ENCODE measurements at regions not wholly inside any gene's neighbourhood (a gene's known extent, or its start where the extent isn't known, plus 50 kb on each side); places are given as distances from the start of the nearest gene placed in this dataset.

GRCh38 chr4:30817447-30817846 lies 97.3 kb downstream of the PCDH7 start:
- TF ChIP-seq CTCF (conservative IDR thresholded peaks at IDR 0.05), result no peak
- Mint-ChIP-seq H3K4me1 (ENCODE audit: unreplicated experiment) (peaks cover 26% of the 10 kb centered on the region), H3K36me3 (peaks cover 8% of the 10 kb centered on the region), H3K4me3 (no peak overlapping the region), H3K9me3 (no peaks in the 10 kb centered on the region), H3K27ac (no peak overlapping the region), H3K27me3 (no peaks in the 10 kb centered on the region)
- DNase-seq (ENCODE audit: extremely low spot score, unreplicated experiment), result no peak

GRCh38 chr4:30818541-30818940 lies 98.4 kb downstream of the PCDH7 start:
- H3K4me3 Mint-ChIP-seq, result no peak overlapping the region
- H3K4me1 Mint-ChIP-seq (ENCODE audit: unreplicated experiment), result peaks cover 32% of the 10 kb centered on the region
- TF ChIP-seq CTCF (conservative IDR thresholded peaks at IDR 0.05), result no peak
- peaks cover 11% of the 10 kb centered on the region for H3K36me3 Mint-ChIP-seq
- DNase-seq (ENCODE audit: extremely low spot score, unreplicated experiment), result no peak
- no peaks in the 10 kb centered on the region for H3K27me3 Mint-ChIP-seq
- no peak overlapping the region for H3K27ac Mint-ChIP-seq
- no peaks in the 10 kb centered on the region for H3K9me3 Mint-ChIP-seq

- H3K9me3 Mint-ChIP-seq, result no peaks in the 10 kb centered on the region
- TF ChIP-seq CTCF (conservative IDR thresholded peaks at IDR 0.05), result no peak
- peaks cover 46% of the 10 kb centered on the region for H3K4me1 Mint-ChIP-seq (ENCODE audit: unreplicated experiment)
- H3K27ac Mint-ChIP-seq, result no peak overlapping the region
- DNase-seq (ENCODE audit: extremely low spot score, unreplicated experiment), result no peak
- no peaks in the 10 kb centered on the region for H3K27me3 Mint-ChIP-seq
- no peak overlapping the region for H3K4me3 Mint-ChIP-seq
- H3K36me3 Mint-ChIP-seq, result peaks cover 8% of the 10 kb centered on the region
Observed at GRCh38 chr4:30821275-30821674, 101.1 kb downstream of the PCDH7 start.

GRCh38 chr4:30821859-30822612 lies 101.9 kb downstream of the PCDH7 start:
- Mint-ChIP-seq H3K27ac (no peak overlapping the region), H3K9me3 (no peaks in the 10 kb centered on the region), H3K27me3 (no peaks in the 10 kb centered on the region), H3K4me1 (ENCODE audit: unreplicated experiment) (peaks cover 46% of the 10 kb centered on the region), H3K36me3 (peaks cover 8% of the 10 kb centered on the region), H3K4me3 (no peak overlapping the region)
- no peak for TF ChIP-seq CTCF (conservative IDR thresholded peaks at IDR 0.05)
- no peak for DNase-seq (ENCODE audit: extremely low spot score, unreplicated experiment)

- H3K4me1 Mint-ChIP-seq (ENCODE audit: unreplicated experiment), result peaks cover 43% of the 10 kb centered on the region
- H3K27me3 Mint-ChIP-seq, result no peaks in the 10 kb centered on the region
- no peak overlapping the region for H3K27ac Mint-ChIP-seq
- peaks cover 8% of the 10 kb centered on the region for H3K36me3 Mint-ChIP-seq
- H3K9me3 Mint-ChIP-seq, result no peaks in the 10 kb centered on the region
- no peak for DNase-seq (ENCODE audit: extremely low spot score, unreplicated experiment)
- TF ChIP-seq CTCF (conservative IDR thresholded peaks at IDR 0.05), result no peak
- H3K4me3 Mint-ChIP-seq, result peak overlapping the region; percentile 5
Observed at GRCh38 chr4:30822911-30823551, 102.9 kb downstream of the PCDH7 start.

Measured in type B pancreatic cell (in vitro differentiated cells).